ENCODE measurements at regions not wholly inside any gene's neighbourhood (a gene's known extent, or its start where the extent isn't known, plus 50 kb on each side); places are given as distances from the start of the nearest gene placed in this dataset.

GRCh38 chr15:27628486-27628885 is 470.6 kb downstream of the OCA2 start:
- Mint-ChIP-seq H3K4me3 (no peak overlapping the region), H3K27ac (no peak overlapping the region), H3K27me3 (no peaks in the 10 kb centered on the region), H3K36me3 (ENCODE audit: low read depth) (peaks cover 2% of the 10 kb centered on the region), H3K9me3 (peaks cover 21% of the 10 kb centered on the region), H3K4me1 (ENCODE audit: low read depth) (no peaks in the 10 kb centered on the region)
- no peak for TF ChIP-seq CTCF (IDR thresholded peaks at IDR 0.05)
- DNase-seq = no peak
- POLR2A ChIA-PET = no interaction called here
- intact Hi-C loops (cut with micrococcal nuclease) = no loop called here
- CTCF ChIA-PET = no interaction called here
- no peak for ATAC-seq

- intact Hi-C loops (cut with micrococcal nuclease) = no loop called here
- Mint-ChIP-seq H3K36me3 (ENCODE audit: low read depth) (peaks cover 2% of the 10 kb centered on the region), H3K27ac (no peak overlapping the region), H3K4me1 (ENCODE audit: low read depth) (no peaks in the 10 kb centered on the region), H3K4me3 (no peak overlapping the region), H3K9me3 (peaks cover 26% of the 10 kb centered on the region), H3K27me3 (no peaks in the 10 kb centered on the region)
- TF ChIP-seq CTCF (IDR thresholded peaks at IDR 0.05) = no peak
- DNase-seq (no peak), ATAC-seq (no peak)
- CTCF ChIA-PET = no interaction called here
- POLR2A ChIA-PET = no interaction called here
Measured at GRCh38 chr15:27627623-27628022, 471.5 kb downstream of the OCA2 start.

- H3K9me3 Mint-ChIP-seq = peaks cover 21% of the 10 kb centered on the region
- peaks cover 2% of the 10 kb centered on the region for H3K36me3 Mint-ChIP-seq (ENCODE audit: low read depth)
- H3K27ac Mint-ChIP-seq = no peak overlapping the region
- ATAC-seq (no peak), DNase-seq (no peak)
- H3K27me3 Mint-ChIP-seq = no peaks in the 10 kb centered on the region
- CTCF ChIA-PET = no interaction called here
- intact Hi-C loops (cut with micrococcal nuclease) = no loop called here
- H3K4me1 Mint-ChIP-seq (ENCODE audit: low read depth) = no peaks in the 10 kb centered on the region
- POLR2A ChIA-PET = no interaction called here
- no peak for TF ChIP-seq CTCF (IDR thresholded peaks at IDR 0.05)
- H3K4me3 Mint-ChIP-seq = no peak overlapping the region
Measured at GRCh38 chr15:27623560-27624305, 475.4 kb downstream of the OCA2 start.

GRCh38 chr15:27623149-27623548 is 476.0 kb downstream of the OCA2 start:
- ATAC-seq (no peak), DNase-seq (no peak)
- Mint-ChIP-seq H3K27me3 (no peaks in the 10 kb centered on the region), H3K9me3 (peaks cover 17% of the 10 kb centered on the region), H3K27ac (no peak overlapping the region), H3K4me1 (ENCODE audit: low read depth) (no peaks in the 10 kb centered on the region), H3K36me3 (ENCODE audit: low read depth) (peaks cover 2% of the 10 kb centered on the region), H3K4me3 (no peak overlapping the region)
- ChIA-PET POLR2A (no interaction called here), CTCF (interaction anchor here (0.8 kb wide), 1 partner anchor 19 kb away, joined by 3 read pairs; no protein-coding TSS in a partner anchor)
- no peak for TF ChIP-seq CTCF (IDR thresholded peaks at IDR 0.05)
- intact Hi-C loops (cut with micrococcal nuclease) = no loop called here

- DNase-seq = no peak
- Mint-ChIP-seq H3K27me3 (no peaks in the 10 kb centered on the region), H3K4me1 (ENCODE audit: low read depth) (no peaks in the 10 kb centered on the region), H3K27ac (no peak overlapping the region), H3K9me3 (peaks cover 13% of the 10 kb centered on the region), H3K36me3 (ENCODE audit: low read depth) (no peaks in the 10 kb centered on the region), H3K4me3 (no peak overlapping the region)
- ChIA-PET POLR2A (no interaction called here), CTCF (interaction anchor here (0.8 kb wide), 1 partner anchor 19 kb away, joined by 3 read pairs; no protein-coding TSS in a partner anchor)
- no peak for ATAC-seq
- TF ChIP-seq CTCF (IDR thresholded peaks at IDR 0.05) = no peak
- intact Hi-C loops (cut with micrococcal nuclease) = no loop called here
Measured at GRCh38 chr15:27622371-27622770, 476.7 kb downstream of the OCA2 start.
